Gastroesophageal sphincter (tissue), 3 donors: ENCODE measurements at regions not wholly inside any gene's neighbourhood (a gene's known extent, or its start where the extent isn't known, plus 50 kb on each side); places are given as distances from the start of the nearest gene placed in this dataset.

ENCODE experiments used
- POLR2A ChIP-seq, 2 donors: fragments of 450-650 bp; IDR thresholded peaks; one replicate each; pipeline ENCODE4 v1.6.1; 2017; ENCODE audit warnings: antibody characterized with exemption in 2 of 2, mild to moderate bottlenecking in 2 of 2, moderate library complexity in 1 of 2
- TF ChIP-seq, protein P1 (sequence below), 4 experiments: fragments of 200-600 bp in 2 of 4; fragments of 450-650 bp in 2 of 4; sonication (generic) in 1 of 4; IDR thresholded peaks; one replicate each; pipeline ENCODE4 v1.5.1; 2017 to 2019; ENCODE audit warnings: antibody characterized with exemption in 4 of 4, mild to moderate bottlenecking in 2 of 4, moderate library complexity in 2 of 4

DNA sequence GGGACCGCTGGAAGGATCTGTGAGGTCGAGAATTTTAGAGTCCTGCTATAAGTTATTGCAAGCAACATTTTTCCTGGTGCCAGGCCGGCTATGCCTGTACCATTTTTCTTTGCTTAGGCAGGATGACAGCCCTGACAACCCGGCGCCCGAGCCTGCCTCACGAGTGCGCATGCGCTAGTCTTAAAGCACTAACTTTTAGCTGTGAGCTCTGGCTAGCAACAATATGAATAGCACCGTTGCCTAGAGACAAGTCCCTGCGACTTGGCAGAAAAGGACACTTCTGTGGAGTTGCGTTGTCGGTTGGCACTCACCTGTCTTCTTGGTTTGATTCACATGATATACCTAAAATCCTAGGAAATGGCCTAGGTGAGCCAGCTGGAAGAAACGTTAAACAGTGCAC is 663.4 kb upstream of the TSPY4 start:
- TF ChIP-seq, protein P1, sequence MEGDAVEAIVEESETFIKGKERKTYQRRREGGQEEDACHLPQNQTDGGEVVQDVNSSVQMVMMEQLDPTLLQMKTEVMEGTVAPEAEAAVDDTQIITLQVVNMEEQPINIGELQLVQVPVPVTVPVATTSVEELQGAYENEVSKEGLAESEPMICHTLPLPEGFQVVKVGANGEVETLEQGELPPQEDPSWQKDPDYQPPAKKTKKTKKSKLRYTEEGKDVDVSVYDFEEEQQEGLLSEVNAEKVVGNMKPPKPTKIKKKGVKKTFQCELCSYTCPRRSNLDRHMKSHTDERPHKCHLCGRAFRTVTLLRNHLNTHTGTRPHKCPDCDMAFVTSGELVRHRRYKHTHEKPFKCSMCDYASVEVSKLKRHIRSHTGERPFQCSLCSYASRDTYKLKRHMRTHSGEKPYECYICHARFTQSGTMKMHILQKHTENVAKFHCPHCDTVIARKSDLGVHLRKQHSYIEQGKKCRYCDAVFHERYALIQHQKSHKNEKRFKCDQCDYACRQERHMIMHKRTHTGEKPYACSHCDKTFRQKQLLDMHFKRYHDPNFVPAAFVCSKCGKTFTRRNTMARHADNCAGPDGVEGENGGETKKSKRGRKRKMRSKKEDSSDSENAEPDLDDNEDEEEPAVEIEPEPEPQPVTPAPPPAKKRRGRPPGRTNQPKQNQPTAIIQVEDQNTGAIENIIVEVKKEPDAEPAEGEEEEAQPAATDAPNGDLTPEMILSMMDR (IDR thresholded peaks at IDR 0.05) = no peak
- no peak for TF ChIP-seq POLR2A (IDR thresholded peaks at IDR 0.05)
